AG09319 (cell line): ENCODE measurements at regions not wholly inside any gene's neighbourhood (a gene's known extent, or its start where the extent isn't known, plus 50 kb on each side); places are given as distances from the start of the nearest gene placed in this dataset.

Source experiments
- DNase-seq: peaks from one replicate; pipeline ENCODE4 v3.0.0-alpha.2; 2010; ENCODE audit warnings: low read depth; ENCODE audit errors: extremely low read depth
- CTCF ChIP-seq: IDR thresholded peaks from 2 replicates; pipeline ENCODE4 v1.5.1; 2011; ENCODE audit warnings: low read depth, mild to moderate bottlenecking, inconsistent platforms, low read length, moderate library complexity

GRCh38 chr4:173858471-173858870 lies 328.4 kb upstream of the HAND2 start:
- TF ChIP-seq CTCF: no peak
- DNase-seq: no peak

GRCh38 chr4:173857828-173858227 lies 327.8 kb upstream of the HAND2 start:
- no peak for DNase-seq
- no peak for TF ChIP-seq CTCF

- DNase-seq: no peak
- TF ChIP-seq CTCF: no peak
Measured at GRCh38 chr4:173855015-173855414, 325.0 kb upstream of the HAND2 start.

- no peak for DNase-seq
- no peak for TF ChIP-seq CTCF
Measured at GRCh38 chr4:173852775-173853174, 322.7 kb upstream of the HAND2 start.

GRCh38 chr4:173845580-173845979 lies 315.6 kb upstream of the HAND2 start:
- DNase-seq: no peak
- TF ChIP-seq CTCF: no peak

GRCh38 chr4:173839865-173840264 lies 309.8 kb upstream of the HAND2 start:
- no peak for TF ChIP-seq CTCF
- DNase-seq: no peak

GRCh38 chr4:173837517-173837916 lies 307.5 kb upstream of the HAND2 start:
- no peak for TF ChIP-seq CTCF
- DNase-seq: no peak
